GM19324 (cell line): ENCODE measurements at regions not wholly inside any gene's neighbourhood (a gene's known extent, or its start where the extent isn't known, plus 50 kb on each side); places are given as distances from the start of the nearest gene placed in this dataset.
"Not testable (repeated sequence)": the region's sequence is repeated elsewhere in the genome, so short reads cannot be mapped to it uniquely, and the experiment has no call there.

Experiments
- ATAC-seq: cut with Tn5 transposase; IDR thresholded peaks from one replicate; pipeline ENCODE4 v1.9.1; 2021; ENCODE audit warnings: mild to moderate bottlenecking, moderate library complexity; ENCODE audit not compliant: unreplicated experiment, low FRiP score

DNA sequence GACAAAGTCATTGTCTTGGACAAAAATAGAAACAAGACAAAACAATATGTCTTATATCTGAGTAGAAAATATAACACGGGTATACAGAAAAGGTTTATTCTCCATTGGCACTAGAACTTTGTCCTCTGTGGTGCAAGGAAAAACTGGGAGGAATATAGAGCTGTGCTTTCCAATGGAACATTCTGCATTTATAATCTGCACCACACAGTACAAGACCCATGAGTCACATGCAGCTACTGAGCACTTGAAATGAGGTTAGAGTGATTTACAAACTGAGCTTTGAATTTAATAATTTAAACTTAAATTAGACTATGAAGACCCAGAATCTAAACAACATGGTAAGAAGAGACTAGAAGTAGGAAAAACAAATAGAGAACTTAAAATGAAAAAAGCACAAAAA, 86.1 kb downstream of the RAP2A start:
- ATAC-seq, result no peak

- no peak for ATAC-seq
These were observed 86.9 kb downstream of the RAP2A start for GRCh38 chr13:97520866-97521265.

GRCh38 chr13:97521726-97522125, 87.8 kb downstream of the RAP2A start:
- no peak for ATAC-seq

DNA sequence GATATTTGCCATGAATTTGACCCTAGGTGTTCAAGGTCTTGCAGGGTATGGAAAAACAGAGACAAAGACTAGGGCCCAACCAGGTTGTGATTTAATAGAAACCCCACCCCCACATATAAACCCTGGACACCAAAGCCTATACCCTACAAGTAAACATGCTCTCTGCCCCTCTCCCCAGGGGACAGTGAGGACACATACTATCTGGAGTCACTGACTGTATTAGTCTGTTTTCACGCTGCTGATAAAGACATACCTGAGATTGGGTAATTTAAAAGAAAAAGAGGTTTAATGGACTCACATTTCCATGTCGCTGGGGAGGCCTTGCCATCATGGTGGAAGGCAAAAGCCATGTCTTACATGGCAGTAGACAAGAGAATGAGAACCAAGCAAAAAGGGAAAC, 88.3 kb downstream of the RAP2A start:
- no peak for ATAC-seq

DNA sequence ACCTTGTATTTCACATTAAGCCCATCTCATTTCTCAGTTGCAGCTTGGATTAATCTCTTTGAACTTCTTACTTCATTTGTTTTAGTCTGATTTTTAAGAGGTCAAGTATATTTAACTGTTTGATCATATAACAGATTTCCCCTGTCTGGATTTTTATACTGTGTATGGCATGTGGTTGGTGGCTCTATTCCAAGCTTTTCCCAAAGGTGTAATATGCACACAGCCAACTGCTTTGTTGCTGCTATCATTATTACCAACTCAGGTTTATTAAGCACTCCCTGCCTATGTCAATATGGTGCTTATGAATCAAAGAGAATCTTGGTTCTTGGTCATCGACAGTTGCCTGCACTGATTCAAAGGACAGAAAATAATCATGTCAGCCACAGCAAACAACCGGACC, 92.6 kb downstream of the RAP2A start:
- no peak for ATAC-seq

- no peak for ATAC-seq
These were observed 94.5 kb downstream of the RAP2A start for GRCh38 chr13:97528518-97528917.

- no peak for ATAC-seq
These were observed 100.6 kb downstream of the RAP2A start for GRCh38 chr13:97534540-97534939.

- no peak for ATAC-seq
These were observed 101.6 kb downstream of the RAP2A start for GRCh38 chr13:97535614-97536013.

DNA sequence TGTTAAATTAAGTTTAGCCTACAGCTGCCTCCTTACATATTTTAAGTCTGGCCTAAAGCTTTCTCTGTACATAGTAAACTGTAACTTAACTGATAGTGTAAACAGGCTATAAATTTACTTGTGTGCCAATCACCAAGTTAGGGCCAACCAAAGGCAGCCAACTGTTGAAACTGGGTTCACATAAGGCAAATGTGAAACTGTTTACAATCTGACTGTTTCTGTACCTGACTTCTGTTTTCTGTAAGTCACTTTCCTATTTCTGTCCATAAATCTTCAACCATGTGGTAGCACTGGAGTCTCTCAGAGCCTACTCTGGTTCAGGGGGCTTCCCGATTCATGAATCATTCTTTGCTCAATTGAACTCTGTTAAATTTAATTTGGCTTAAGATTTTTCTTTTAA, 103.1 kb downstream of the RAP2A start:
- ATAC-seq, result peak; percentile 79

- no peak for ATAC-seq
These were observed 104.2 kb downstream of the RAP2A start for GRCh38 chr13:97538203-97538602.

- ATAC-seq, result no peak
These were observed 106.0 kb downstream of the RAP2A start for GRCh38 chr13:97539651-97540610.

DNA sequence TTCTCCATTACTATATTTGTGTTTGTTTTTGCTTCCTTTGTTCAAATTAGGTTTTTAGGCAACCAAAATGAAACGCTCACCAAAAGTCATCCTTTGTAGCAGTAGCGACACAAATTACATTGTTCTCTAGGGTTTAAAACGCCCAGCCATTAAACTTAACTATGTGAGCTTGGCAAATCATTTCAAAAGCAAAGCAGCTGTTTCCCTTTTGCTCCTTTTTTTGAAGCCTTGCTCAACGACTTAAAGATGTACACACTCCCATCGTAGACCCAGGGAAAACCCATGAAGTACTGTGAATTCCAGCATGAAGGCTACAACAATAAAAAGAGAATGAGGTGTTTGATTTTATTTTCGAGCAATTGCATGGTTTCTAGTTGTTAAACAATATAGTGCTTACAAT, 106.7 kb downstream of the RAP2A start:
- no peak for ATAC-seq

DNA sequence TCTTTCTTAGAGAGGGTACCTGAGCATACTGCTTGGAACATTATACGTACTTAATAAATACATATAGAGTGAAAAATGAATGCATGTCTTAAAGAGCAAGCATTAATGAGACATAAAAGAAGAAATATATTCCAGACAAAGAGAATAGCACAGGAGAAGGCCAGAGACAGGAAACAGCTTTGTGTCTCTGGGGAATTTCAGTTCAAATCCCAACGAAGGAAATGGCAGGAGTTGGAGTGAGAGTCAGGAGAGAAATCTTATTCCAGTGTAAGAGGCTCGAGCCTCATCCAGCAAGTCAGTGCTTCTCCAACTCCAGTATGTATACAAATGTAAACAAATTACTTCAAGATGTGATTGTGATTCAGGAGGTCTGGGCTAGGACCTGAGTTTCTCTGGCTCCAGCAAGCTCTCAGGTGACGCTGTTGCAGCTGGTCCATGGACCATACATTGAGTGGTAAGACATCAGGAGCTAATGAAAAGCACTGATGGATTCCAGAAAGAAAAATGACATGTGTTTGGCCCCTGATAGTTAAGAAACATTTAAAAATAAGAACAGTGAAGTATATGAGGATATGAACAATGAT, 108.2 kb downstream of the RAP2A start:
- ATAC-seq, result no peak

DNA sequence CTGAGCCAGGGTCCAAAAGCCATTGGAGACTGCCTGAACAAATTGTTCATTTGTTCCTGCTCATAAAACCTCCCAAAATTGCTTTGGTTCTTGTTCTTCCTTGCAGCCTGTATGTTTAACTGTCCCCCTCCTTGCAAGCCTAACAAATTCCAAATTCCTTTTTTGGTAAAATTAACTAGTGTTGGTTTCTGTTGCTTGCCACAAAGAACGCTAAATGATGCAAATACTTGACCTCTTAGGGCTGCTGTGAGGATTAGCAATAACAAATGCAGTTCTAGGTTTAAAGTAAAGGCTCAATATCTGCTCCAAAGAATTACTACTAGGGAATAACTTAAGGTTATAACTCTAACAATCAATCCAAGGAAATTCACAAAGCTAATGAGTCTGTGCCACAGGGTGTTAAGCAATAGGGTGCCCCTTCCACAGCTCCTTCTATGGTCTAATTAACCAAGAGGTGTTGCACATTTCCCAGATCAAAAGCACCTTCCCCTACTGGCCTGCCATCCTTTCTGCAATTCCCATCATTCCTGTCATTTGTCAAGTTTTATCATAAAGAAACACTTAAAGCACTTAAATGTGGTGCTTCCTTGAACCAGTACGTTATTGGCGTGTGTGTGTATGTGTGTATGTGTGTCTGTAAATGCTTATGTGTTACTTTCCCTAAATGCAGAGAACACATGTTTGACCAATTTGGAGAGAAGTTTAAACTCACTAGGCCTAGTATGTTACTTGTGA, 110.2 kb downstream of the RAP2A start:
- no peak for ATAC-seq

DNA sequence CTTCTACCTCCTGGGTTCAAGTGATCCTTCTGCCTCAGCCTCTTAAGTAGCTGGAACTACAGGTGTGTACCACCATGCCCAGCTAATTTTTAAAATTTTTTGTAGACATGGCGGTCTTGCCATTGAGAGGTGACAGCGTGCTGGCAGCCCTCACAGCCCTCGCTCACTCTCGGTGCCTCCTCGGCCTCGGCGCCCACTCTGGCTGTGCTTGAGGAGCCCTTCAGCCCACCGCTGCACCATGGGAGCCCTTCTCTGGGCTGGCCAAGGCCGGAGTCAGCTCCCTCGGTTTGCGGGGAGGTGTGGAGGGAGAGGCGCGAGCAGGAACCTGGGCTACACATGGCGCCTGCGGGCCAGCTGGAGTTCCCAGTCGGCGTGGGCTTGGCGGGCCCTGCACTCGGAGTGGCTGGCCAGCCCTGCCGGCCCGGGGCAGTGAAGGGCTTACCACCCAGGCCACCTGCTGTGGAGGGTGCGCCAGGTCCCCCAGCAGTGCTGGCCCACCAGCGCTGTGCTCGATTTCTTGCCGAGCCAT, 111.1 kb downstream of the RAP2A start:
- ATAC-seq, result not testable (repeated sequence)

GRCh38 chr13:97548138-97548537, 114.2 kb downstream of the RAP2A start:
- ATAC-seq, result no peak

DNA sequence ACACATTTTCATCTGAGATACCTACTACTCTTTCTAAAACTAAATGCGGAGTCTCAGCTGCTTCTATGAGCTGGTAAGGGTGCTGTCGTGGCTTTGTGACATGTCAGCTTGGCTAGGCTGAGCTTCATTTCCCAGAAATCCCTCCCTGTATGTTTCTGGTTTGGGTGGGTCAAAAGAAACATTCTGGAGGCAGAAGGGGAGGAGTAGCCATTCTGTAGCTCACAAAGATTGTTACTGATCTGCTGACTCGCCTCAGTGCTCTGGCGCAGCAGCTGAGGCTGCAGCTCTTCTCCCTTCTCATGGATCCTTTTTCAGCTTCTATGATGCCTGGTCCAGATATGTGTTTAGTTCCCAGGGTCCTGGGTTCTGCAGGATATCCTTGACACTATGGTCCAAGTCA, 114.7 kb downstream of the RAP2A start:
- no peak for ATAC-seq

GRCh38 chr13:97549201-97549600, 115.2 kb downstream of the RAP2A start:
- ATAC-seq, result no peak

- no peak for ATAC-seq
These were observed 120.5 kb downstream of the RAP2A start for GRCh38 chr13:97554496-97554895.

DNA sequence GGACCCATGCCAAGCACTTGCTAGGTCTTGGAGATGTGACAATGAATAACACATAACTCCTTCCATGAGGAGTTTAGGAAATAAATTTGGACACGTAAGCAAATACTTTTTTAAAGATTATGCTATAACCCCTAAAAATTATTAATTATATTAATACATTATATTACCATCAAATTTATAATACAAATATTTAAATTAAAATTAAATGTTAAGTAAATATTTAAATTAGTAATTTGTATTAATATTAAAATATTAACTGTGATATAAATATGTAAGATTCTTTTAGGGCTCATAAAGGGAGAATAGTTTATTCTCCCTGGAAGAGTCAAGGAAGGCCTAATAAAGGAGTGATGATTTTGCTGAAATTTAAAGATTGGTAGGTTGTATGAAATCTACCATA, 121.1 kb downstream of the RAP2A start:
- ATAC-seq, result no peak

DNA sequence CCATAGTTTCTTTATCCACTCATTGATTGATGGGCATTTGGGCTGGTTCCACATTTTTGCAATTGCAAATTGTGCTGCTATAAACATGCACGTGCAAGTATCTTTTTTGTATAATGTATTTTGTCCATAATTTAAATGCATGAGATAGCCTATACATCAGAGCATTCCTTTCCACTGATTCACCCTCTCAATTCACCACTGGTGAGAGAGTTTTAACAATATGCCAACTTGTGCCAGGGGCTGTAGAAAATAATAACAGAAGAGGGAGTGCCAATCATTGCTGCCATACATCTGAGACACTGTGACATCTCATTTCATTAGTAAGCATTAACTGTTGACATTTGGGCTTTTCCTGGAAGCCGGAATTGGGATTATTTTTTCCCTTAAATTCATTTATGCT, 125.1 kb downstream of the RAP2A start:
- ATAC-seq, result no peak
